GM23338 (cell line): ENCODE measurements at regions not wholly inside any gene's neighbourhood (a gene's known extent, or its start where the extent isn't known, plus 50 kb on each side); places are given as distances from the start of the nearest gene placed in this dataset.

ENCODE experiments used
- ATAC-seq: fragments of 200-7000 bp; cut with Tn5 transposase; 3 replicates; pipeline ENCODE4 v1.9.1; 2020
- DNase-seq: peaks from one replicate; pipeline ENCODE4 v3.0.0-alpha.2; 2015; ENCODE audit warnings: low spot score
- H2AFZ ChIP-seq: fragments of 200-600 bp; sonication (generic); 2 replicates; pipeline ENCODE4 v1.8.0; 2016; ENCODE audit warnings: antibody characterized with exemption, mild to moderate bottlenecking, moderate library complexity
- H3F3A ChIP-seq: fragments of 200-600 bp; sonication (generic); replicated peaks from 2 replicates; pipeline ENCODE4 v1.8.0; 2017; ENCODE audit warnings: antibody characterized with exemption, mixed run types, low read depth
- H3K27ac ChIP-seq: fragments of 200-600 bp; sonication (generic); 2 replicates; pipeline ENCODE4 v1.6.1; 2016; ENCODE audit warnings: low read depth
- H3K27me3 ChIP-seq: fragments of 200-600 bp; sonication (generic); 2 replicates; pipeline ENCODE4 v1.8.0; 2016; ENCODE audit warnings: mild to moderate bottlenecking, mixed run types, moderate library complexity; ENCODE audit not compliant: insufficient read depth
- H3K36me3 ChIP-seq: fragments of 200-600 bp; sonication (generic); 2 replicates; pipeline ENCODE4 v1.8.0; 2016; ENCODE audit warnings: mild to moderate bottlenecking; ENCODE audit not compliant: insufficient read depth
- H3K4me1 ChIP-seq: fragments of 200-600 bp; sonication (generic); 2 replicates; pipeline ENCODE4 v1.8.0; 2016; ENCODE audit warnings: mild to moderate bottlenecking, moderate library complexity; ENCODE audit not compliant: insufficient read depth
- H3K4me2 ChIP-seq: fragments of 200-600 bp; sonication (generic); 2 replicates; pipeline ENCODE4 v1.7.1; 2017; ENCODE audit warnings: mixed run types
- H3K4me3 ChIP-seq: fragments of 200-600 bp; sonication (generic); 2 replicates; pipeline ENCODE4 v1.6.1; 2016; ENCODE audit warnings: mixed run types
- H3K79me2 ChIP-seq: fragments of 200-600 bp; sonication (generic); replicated peaks from 2 replicates; pipeline ENCODE4 v1.8.0; 2017; ENCODE audit warnings: mild to moderate bottlenecking; ENCODE audit not compliant: insufficient read depth
- H3K9me2 ChIP-seq: fragments of 200-600 bp; sonication (generic); 2 replicates; pipeline ENCODE4 v1.8.0; 2017; ENCODE audit not compliant: insufficient read depth
- H4K20me1 ChIP-seq: fragments of 200-600 bp; sonication (generic); replicated peaks from 2 replicates; pipeline ENCODE4 v1.8.0; 2017; ENCODE audit warnings: mild to moderate bottlenecking; ENCODE audit not compliant: insufficient read depth
- H3K27ac Mint-ChIP-seq: 2 replicates; pipeline ENCODE4 v1.8.0; 2020; ENCODE audit warnings: inconsistent platforms, mild to moderate bottlenecking, moderate library complexity, mixed read lengths
- H3K27me3 Mint-ChIP-seq: 3 replicates; pipeline ENCODE4 v1.8.0; 2022; ENCODE audit warnings: low read depth, mild to moderate bottlenecking, moderate library complexity, mixed read lengths, inconsistent platforms; ENCODE audit not compliant: insufficient read depth, poor library complexity
- H3K36me3 Mint-ChIP-seq: 3 replicates; pipeline ENCODE4 v1.8.0; 2021; ENCODE audit warnings: low read depth, mild to moderate bottlenecking, inconsistent platforms, moderate library complexity, mixed read lengths
- H3K4me1 Mint-ChIP-seq: 3 replicates; pipeline ENCODE4 v1.8.0; 2020; ENCODE audit warnings: mild to moderate bottlenecking, inconsistent platforms, mixed read lengths
- H3K4me3 Mint-ChIP-seq: 3 replicates; pipeline ENCODE4 v1.8.0; 2021; ENCODE audit warnings: moderate library complexity, mild to moderate bottlenecking, inconsistent platforms, mixed read lengths
- H3K9me3 Mint-ChIP-seq: 3 replicates; pipeline ENCODE4 v1.8.0; 2020; ENCODE audit warnings: moderate library complexity, mild to moderate bottlenecking, inconsistent platforms, mixed read lengths
- CREB1 ChIP-seq: fragments of 250-450 bp; sonication (Bioruptor Pico); IDR thresholded peaks from 2 replicates; pipeline ENCODE4 v1.5.0; 2020; ENCODE audit warnings: low read depth, mild to moderate bottlenecking, moderate library complexity
- EZH2 ChIP-seq: fragments of 200-600 bp; sonication (generic); IDR thresholded peaks from one replicate; pipeline ENCODE4 v1.8.0; 2017; ENCODE audit warnings: antibody characterized with exemption, mild to moderate bottlenecking, low read depth; ENCODE audit not compliant: unreplicated experiment
- EZH2phosphoT487 ChIP-seq: fragments of 200-600 bp; sonication (generic); IDR thresholded peaks from one replicate; pipeline ENCODE4 v1.8.1; 2018; ENCODE audit warnings: antibody characterized with exemption; ENCODE audit not compliant: unreplicated experiment
- JUNB ChIP-seq: IDR thresholded peaks from one replicate; pipeline ENCODE4 v1.6.1; 2016; ENCODE audit warnings: antibody characterized with exemption; ENCODE audit not compliant: unreplicated experiment
- NANOG ChIP-seq: IDR thresholded peaks from 2 replicates; pipeline ENCODE4 v1.6.1; 2016; ENCODE audit warnings: antibody characterized with exemption, borderline replicate concordance
- POLR2AphosphoS5 ChIP-seq: IDR thresholded peaks from 2 replicates; pipeline ENCODE4 v1.6.1; 2016; ENCODE audit warnings: antibody characterized with exemption, low read depth
- STAT1 ChIP-seq: IDR thresholded peaks from one replicate; pipeline ENCODE4 v1.6.1; 2016; ENCODE audit warnings: antibody characterized with exemption; ENCODE audit not compliant: unreplicated experiment
- ZNF114 ChIP-seq: fragments of 250-450 bp; sonication (Bioruptor Pico); IDR thresholded peaks from 2 replicates; pipeline ENCODE4 v1.5.0; 2020; ENCODE audit warnings: mild to moderate bottlenecking, moderate library complexity
- ZNF331 ChIP-seq: fragments of 250-450 bp; sonication (Bioruptor Pico); IDR thresholded peaks from 2 replicates; pipeline ENCODE4 v1.5.0; 2020; ENCODE audit warnings: low read depth, mild to moderate bottlenecking, moderate library complexity
- TF ChIP-seq, protein P1 (sequence below): fragments of 250-450 bp; sonication (Bioruptor Pico); IDR thresholded peaks from 2 replicates; pipeline ENCODE4 v1.5.0; 2020; ENCODE audit warnings: mild to moderate bottlenecking, moderate library complexity
- TF ChIP-seq, protein P2 (sequence below), 2 experiments: fragments of 200-600 bp in 1 of 2; sonication (generic) in 1 of 2; conservative IDR thresholded peaks; 2 replicates each; pipeline versions ENCODE4 v1.5.1 to v1.6.1; 2016 to 2017; ENCODE audit warnings: antibody characterized with exemption in 2 of 2, low read depth in 2 of 2, mild to moderate bottlenecking in 2 of 2, moderate library complexity in 1 of 2
- TF ChIP-seq, protein P3 (sequence below): IDR thresholded peaks from one replicate; pipeline ENCODE4 v1.6.1; 2018; ENCODE audit warnings: antibody characterized with exemption; ENCODE audit not compliant: unreplicated experiment

DNA sequence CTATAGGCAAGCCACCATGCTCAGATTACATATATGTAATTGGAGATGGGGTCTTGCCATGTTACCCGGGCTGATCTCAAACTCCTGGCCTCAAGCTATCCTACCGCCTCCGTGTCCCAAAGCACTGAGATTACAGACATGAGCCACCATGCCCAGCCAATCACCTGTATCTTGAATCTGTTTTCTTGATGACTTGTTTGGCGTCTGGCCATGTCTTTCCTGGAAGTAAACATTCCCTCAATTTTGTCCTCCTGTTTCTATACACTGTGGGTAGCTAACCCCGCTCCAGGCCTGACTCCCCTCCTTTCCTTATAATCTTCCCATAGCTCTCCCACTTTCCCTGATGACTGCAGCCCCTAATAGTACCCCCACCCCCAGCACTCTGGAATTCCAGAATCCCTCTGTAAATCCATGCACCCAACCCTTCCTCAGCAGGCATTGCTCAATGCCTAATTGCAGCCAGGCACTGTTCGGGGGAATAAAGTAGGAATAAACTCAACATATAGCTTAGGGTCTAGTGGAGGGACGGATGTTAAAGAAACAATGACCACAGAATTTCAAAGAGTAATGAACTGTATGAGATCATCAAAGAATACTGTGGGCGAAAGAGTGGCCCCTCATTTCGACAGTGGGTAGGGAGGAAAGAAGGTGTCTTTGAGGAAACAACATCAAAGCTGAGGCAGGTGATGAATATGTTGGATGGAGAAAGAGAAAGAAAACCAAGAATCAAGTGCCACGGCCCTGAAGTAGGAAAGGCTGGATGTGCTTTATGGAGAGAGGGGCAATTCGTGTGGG lies 161.5 kb downstream of the ADSS2 start (continued):
- TF ChIP-seq, protein P1, sequence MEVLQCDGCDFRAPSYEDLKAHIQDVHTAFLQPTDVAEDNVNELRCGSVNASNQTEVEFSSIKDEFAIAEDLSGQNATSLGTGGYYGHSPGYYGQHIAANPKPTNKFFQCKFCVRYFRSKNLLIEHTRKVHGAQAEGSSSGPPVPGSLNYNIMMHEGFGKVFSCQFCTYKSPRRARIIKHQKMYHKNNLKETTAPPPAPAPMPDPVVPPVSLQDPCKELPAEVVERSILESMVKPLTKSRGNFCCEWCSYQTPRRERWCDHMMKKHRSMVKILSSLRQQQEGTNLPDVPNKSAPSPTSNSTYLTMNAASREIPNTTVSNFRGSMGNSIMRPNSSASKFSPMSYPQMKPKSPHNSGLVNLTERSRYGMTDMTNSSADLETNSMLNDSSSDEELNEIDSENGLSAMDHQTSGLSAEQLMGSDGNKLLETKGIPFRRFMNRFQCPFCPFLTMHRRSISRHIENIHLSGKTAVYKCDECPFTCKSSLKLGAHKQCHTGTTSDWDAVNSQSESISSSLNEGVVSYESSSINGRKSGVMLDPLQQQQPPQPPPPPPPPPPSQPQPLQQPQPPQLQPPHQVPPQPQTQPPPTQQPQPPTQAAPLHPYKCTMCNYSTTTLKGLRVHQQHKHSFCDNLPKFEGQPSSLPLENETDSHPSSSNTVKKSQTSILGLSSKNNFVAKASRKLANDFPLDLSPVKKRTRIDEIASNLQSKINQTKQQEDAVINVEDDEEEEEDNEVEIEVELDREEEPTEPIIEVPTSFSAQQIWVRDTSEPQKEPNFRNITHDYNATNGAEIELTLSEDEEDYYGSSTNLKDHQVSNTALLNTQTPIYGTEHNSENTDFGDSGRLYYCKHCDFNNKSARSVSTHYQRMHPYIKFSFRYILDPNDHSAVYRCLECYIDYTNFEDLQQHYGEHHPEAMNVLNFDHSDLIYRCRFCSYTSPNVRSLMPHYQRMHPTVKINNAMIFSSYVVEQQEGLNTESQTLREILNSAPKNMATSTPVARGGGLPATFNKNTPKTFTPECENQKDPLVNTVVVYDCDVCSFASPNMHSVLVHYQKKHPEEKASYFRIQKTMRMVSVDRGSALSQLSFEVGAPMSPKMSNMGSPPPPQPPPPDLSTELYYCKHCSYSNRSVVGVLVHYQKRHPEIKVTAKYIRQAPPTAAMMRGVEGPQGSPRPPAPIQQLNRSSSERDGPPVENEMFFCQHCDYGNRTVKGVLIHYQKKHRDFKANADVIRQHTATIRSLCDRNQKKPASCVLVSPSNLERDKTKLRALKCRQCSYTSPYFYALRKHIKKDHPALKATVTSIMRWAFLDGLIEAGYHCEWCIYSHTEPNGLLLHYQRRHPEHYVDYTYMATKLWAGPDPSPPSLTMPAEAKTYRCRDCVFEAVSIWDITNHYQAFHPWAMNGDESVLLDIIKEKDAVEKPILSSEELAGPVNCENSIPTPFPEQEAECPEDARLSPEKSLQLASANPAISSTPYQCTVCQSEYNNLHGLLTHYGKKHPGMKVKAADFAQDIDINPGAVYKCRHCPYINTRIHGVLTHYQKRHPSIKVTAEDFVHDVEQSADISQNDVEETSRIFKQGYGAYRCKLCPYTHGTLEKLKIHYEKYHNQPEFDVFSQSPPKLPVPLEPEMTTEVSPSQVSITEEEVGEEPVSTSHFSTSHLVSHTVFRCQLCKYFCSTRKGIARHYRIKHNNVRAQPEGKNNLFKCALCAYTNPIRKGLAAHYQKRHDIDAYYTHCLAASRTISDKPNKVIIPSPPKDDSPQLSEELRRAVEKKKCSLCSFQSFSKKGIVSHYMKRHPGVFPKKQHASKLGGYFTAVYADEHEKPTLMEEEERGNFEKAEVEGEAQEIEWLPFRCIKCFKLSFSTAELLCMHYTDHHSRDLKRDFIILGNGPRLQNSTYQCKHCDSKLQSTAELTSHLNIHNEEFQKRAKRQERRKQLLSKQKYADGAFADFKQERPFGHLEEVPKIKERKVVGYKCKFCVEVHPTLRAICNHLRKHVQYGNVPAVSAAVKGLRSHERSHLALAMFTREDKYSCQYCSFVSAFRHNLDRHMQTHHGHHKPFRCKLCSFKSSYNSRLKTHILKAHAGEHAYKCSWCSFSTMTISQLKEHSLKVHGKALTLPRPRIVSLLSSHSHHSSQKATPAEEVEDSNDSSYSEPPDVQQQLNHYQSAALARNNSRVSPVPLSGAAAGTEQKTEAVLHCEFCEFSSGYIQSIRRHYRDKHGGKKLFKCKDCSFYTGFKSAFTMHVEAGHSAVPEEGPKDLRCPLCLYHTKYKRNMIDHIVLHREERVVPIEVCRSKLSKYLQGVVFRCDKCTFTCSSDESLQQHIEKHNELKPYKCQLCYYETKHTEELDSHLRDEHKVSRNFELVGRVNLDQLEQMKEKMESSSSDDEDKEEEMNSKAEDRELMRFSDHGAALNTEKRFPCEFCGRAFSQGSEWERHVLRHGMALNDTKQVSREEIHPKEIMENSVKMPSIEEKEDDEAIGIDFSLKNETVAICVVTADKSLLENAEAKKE: no peak
- no peak for TF ChIP-seq NANOG

DNA sequence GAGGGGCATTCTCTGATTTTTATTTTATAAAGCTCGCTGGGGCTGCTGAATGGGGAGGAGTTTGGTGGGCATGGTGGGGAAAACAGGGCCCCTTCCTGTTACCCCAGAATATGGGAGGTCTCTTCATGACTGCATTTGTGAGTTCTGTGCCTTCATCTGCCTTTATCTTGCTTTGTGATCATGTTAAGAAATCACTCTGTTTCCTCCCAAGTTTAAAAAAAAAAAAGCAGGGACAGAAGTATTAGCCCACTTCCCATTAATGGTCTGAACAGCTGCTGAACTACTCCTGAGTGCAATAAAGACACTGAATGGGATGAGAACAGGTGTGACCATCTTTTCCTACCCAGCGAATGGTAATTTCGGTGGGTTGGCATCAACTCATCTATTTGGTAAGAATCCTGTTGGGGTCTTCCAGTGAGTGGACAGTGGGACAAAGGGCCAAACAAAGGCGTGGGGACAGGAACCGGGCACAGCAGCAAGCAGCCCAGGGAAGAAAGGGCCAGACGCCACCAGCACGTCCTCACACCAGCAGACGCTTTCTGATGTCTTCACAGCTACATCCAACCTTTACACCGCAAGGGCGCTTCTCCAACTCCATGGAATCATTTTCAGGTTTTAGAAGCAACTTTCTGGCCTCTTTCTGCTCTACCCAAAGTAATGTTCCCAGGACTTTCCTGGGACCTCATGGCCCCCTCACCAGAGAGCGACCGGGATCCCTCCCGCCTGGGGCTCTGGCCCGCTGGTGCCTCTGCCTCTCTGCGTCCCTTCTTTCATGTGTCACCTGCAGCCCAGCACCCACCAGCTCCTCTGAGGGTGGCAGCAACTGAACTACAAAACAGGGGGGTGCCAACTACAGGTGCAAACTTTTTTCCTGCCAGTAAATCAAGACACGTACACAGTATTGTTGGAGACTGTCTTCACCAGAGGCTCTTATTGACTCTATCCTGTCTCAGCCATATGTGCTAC lies 160.2 kb downstream of the ADSS2 start:
- no peaks in the 10 kb centered on the region for H3F3A ChIP-seq
- no peak overlapping the region for H3K27ac Mint-ChIP-seq
- H3K27me3 Mint-ChIP-seq: peaks cover 2% of the 10 kb centered on the region
- peaks cover 8% of the 10 kb centered on the region; the same call in 1 of the 3 replicates for H3K9me3 Mint-ChIP-seq
- H3K79me2 ChIP-seq: no peaks in the 10 kb centered on the region
- H3K4me3 Mint-ChIP-seq: no peak overlapping the region
- H3K4me1 ChIP-seq: no peaks in the 10 kb centered on the region
- H3K27ac ChIP-seq: no peak overlapping the region
- H3K27me3 ChIP-seq: no peaks in the 10 kb centered on the region
- no peaks in the 10 kb centered on the region for H3K9me2 ChIP-seq
- no peaks in the 10 kb centered on the region for H3K36me3 ChIP-seq
- no peak overlapping the region for H3K4me2 ChIP-seq
- DNase-seq (no peak), ATAC-seq (no peak)
- no peak overlapping the region for H3K4me3 ChIP-seq
- no peaks in the 10 kb centered on the region; the same call in 2 of the 3 replicates for H3K36me3 Mint-ChIP-seq
- no peaks in the 10 kb centered on the region for H3K4me1 Mint-ChIP-seq
- no peaks in the 10 kb centered on the region for H4K20me1 ChIP-seq
- peak overlapping the region; percentile 78; the same call in 1 of the 2 replicates for H2AFZ ChIP-seq
- TF ChIP-seq STAT1 (no peak), EZH2phosphoT487 (no peak), EZH2 (no peak), ZNF331 (CRISPR knock-in tag) (no peak), POLR2AphosphoS5 (no peak), CREB1 (CRISPR knock-in tag) (no peak), JUNB (no peak), ZNF114 (CRISPR knock-in tag) (no peak)
- TF ChIP-seq, protein P2, sequence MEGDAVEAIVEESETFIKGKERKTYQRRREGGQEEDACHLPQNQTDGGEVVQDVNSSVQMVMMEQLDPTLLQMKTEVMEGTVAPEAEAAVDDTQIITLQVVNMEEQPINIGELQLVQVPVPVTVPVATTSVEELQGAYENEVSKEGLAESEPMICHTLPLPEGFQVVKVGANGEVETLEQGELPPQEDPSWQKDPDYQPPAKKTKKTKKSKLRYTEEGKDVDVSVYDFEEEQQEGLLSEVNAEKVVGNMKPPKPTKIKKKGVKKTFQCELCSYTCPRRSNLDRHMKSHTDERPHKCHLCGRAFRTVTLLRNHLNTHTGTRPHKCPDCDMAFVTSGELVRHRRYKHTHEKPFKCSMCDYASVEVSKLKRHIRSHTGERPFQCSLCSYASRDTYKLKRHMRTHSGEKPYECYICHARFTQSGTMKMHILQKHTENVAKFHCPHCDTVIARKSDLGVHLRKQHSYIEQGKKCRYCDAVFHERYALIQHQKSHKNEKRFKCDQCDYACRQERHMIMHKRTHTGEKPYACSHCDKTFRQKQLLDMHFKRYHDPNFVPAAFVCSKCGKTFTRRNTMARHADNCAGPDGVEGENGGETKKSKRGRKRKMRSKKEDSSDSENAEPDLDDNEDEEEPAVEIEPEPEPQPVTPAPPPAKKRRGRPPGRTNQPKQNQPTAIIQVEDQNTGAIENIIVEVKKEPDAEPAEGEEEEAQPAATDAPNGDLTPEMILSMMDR (conservative IDR thresholded peaks at IDR 0.05; ENCODE audit: low read depth in 2 of 2): no peak
- TF ChIP-seq, protein P3, sequence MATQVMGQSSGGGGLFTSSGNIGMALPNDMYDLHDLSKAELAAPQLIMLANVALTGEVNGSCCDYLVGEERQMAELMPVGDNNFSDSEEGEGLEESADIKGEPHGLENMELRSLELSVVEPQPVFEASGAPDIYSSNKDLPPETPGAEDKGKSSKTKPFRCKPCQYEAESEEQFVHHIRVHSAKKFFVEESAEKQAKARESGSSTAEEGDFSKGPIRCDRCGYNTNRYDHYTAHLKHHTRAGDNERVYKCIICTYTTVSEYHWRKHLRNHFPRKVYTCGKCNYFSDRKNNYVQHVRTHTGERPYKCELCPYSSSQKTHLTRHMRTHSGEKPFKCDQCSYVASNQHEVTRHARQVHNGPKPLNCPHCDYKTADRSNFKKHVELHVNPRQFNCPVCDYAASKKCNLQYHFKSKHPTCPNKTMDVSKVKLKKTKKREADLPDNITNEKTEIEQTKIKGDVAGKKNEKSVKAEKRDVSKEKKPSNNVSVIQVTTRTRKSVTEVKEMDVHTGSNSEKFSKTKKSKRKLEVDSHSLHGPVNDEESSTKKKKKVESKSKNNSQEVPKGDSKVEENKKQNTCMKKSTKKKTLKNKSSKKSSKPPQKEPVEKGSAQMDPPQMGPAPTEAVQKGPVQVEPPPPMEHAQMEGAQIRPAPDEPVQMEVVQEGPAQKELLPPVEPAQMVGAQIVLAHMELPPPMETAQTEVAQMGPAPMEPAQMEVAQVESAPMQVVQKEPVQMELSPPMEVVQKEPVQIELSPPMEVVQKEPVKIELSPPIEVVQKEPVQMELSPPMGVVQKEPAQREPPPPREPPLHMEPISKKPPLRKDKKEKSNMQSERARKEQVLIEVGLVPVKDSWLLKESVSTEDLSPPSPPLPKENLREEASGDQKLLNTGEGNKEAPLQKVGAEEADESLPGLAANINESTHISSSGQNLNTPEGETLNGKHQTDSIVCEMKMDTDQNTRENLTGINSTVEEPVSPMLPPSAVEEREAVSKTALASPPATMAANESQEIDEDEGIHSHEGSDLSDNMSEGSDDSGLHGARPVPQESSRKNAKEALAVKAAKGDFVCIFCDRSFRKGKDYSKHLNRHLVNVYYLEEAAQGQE: no peak
